PFSK-1 (cell line): ENCODE measurements at regions not wholly inside any gene's neighbourhood (a gene's known extent, or its start where the extent isn't known, plus 50 kb on each side); places are given as distances from the start of the nearest gene placed in this dataset.

Source experiments
- POLR2AphosphoS5 ChIP-seq: IDR thresholded peaks from 2 replicates; pipeline ENCODE4 v1.6.1; 2012; ENCODE audit warnings: low read depth, mild to moderate bottlenecking, control low read depth, low read length, moderate library complexity
- SIN3A ChIP-seq: IDR thresholded peaks from 2 replicates; pipeline ENCODE4 v1.6.1; 2012; ENCODE audit warnings: mild to moderate bottlenecking, low read length, moderate library complexity, borderline replicate concordance; ENCODE audit not compliant: insufficient read depth
- TAF1 ChIP-seq: IDR thresholded peaks from 2 replicates; pipeline ENCODE4 v1.6.1; 2012; ENCODE audit warnings: low read length, control low read depth, borderline replicate concordance; ENCODE audit not compliant: insufficient read depth
- TF ChIP-seq, protein P1 (sequence below), 2 experiments: IDR thresholded peaks; 2 replicates each; pipeline versions ENCODE4 v1.6.1 to v1.8.0; 2011 to 2012; ENCODE audit warnings: low read depth in 2 of 2, low read length in 2 of 2, control low read depth in 1 of 2, inconsistent platforms in 1 of 2, mild to moderate bottlenecking in 1 of 2, moderate library complexity in 1 of 2; ENCODE audit not compliant: insufficient read depth in 1 of 2

GRCh38 chr7:156017916-156018700 lies 205.8 kb upstream of the SHH start:
- no peak for TF ChIP-seq POLR2AphosphoS5
- TF ChIP-seq, protein P1, sequence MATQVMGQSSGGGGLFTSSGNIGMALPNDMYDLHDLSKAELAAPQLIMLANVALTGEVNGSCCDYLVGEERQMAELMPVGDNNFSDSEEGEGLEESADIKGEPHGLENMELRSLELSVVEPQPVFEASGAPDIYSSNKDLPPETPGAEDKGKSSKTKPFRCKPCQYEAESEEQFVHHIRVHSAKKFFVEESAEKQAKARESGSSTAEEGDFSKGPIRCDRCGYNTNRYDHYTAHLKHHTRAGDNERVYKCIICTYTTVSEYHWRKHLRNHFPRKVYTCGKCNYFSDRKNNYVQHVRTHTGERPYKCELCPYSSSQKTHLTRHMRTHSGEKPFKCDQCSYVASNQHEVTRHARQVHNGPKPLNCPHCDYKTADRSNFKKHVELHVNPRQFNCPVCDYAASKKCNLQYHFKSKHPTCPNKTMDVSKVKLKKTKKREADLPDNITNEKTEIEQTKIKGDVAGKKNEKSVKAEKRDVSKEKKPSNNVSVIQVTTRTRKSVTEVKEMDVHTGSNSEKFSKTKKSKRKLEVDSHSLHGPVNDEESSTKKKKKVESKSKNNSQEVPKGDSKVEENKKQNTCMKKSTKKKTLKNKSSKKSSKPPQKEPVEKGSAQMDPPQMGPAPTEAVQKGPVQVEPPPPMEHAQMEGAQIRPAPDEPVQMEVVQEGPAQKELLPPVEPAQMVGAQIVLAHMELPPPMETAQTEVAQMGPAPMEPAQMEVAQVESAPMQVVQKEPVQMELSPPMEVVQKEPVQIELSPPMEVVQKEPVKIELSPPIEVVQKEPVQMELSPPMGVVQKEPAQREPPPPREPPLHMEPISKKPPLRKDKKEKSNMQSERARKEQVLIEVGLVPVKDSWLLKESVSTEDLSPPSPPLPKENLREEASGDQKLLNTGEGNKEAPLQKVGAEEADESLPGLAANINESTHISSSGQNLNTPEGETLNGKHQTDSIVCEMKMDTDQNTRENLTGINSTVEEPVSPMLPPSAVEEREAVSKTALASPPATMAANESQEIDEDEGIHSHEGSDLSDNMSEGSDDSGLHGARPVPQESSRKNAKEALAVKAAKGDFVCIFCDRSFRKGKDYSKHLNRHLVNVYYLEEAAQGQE (IDR thresholded peaks at IDR 0.05; ENCODE audit: insufficient read depth in 1 of 2, low read depth in 2 of 2, low read length in 2 of 2) = no peak
- TF ChIP-seq SIN3A = no peak
- TF ChIP-seq TAF1 = no peak
